ENCODE measurements at regions not wholly inside any gene's neighbourhood (a gene's known extent, or its start where the extent isn't known, plus 50 kb on each side); places are given as distances from the start of the nearest gene placed in this dataset.
"Not testable (repeated sequence)": the region's sequence is repeated elsewhere in the genome, so short reads cannot be mapped to it uniquely, and the experiment has no call there.

DNA sequence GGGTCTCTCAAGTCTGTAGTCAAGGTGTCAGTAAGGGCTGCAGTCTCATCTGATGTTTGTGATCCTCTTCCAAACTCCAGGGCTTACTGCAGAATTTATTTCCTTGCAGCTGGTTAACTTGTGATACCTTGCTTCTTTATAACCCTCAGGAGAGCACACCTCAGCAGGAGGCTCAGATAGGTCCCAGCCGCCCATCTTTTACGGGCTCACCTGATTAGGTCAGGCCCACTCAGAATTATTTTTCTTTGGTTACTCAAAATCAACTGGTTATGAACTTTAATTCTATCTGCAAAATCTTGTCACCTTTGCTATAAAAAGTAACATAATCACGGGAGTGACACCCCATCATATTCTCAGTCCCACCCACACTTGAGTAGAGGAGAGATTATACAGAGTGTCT is 99.9 kb upstream of the BEND4 start:
- Histone ChIP-seq H4K5ac (ENCODE audit: insufficient read length, low read depth, low read length) (no peak overlapping the region), H3K23me2 (ENCODE audit: insufficient read length, low read depth, low read length, poor library complexity, severe bottlenecking) (no peaks in the 10 kb centered on the region), H3K79me1 (ENCODE audit: insufficient read depth, low read depth, low read length, poor library complexity, severe bottlenecking) (no peaks in the 10 kb centered on the region), H3K18ac (ENCODE audit: insufficient read length, low read depth, low read length) (no peak overlapping the region), H2AFZ (ENCODE audit: low read length) (no peak overlapping the region), H3K79me2 (ENCODE audit: insufficient read depth, low read length) (no peaks in the 10 kb centered on the region), H3K4me2 (ENCODE audit: insufficient read depth, insufficient read length, low read length) (no peak overlapping the region), H3K9ac (ENCODE audit: extremely low read depth, insufficient read length, low read length) (no peak overlapping the region), H3K27me3 (ENCODE audit: insufficient read depth, low read length) (no peaks in the 10 kb centered on the region), H3T11ph (ENCODE audit: low read length) (no peak overlapping the region), H4K20me1 (ENCODE audit: control insufficient read depth, insufficient read depth, insufficient read length) (no peaks in the 10 kb centered on the region), H2BK12ac (ENCODE audit: insufficient read length, low read depth, low read length) (no peak overlapping the region), H3K4me1 (ENCODE audit: insufficient read depth, low read length) (no peaks in the 10 kb centered on the region), H3K23ac (ENCODE audit: insufficient read length, low read depth, low read length) (no peak overlapping the region), H2BK15ac (ENCODE audit: low read depth, low read length) (no peak overlapping the region), H2BK5ac (ENCODE audit: insufficient read length, low read length) (no peak overlapping the region), H2BK20ac (ENCODE audit: low read depth, low read length, poor library complexity, severe bottlenecking) (no peak overlapping the region), H3K9me3 (ENCODE audit: control insufficient read depth, low read depth, low read length) (no peaks in the 10 kb centered on the region), H3K4ac (ENCODE audit: low read depth, low read length) (no peak overlapping the region), H3K27ac (ENCODE audit: insufficient read length, low read depth, low read length) (no peak overlapping the region), H4K91ac (ENCODE audit: insufficient read length, low read depth, low read length) (no peak overlapping the region), H2BK120ac (ENCODE audit: low read depth, low read length, poor library complexity, severe bottlenecking) (no peak overlapping the region), H2AK5ac (ENCODE audit: insufficient read length, low read length) (no peak overlapping the region), H3K56ac (ENCODE audit: insufficient read length, low read depth, low read length) (no peak overlapping the region), H3K14ac (ENCODE audit: insufficient read depth, low read length) (no peak overlapping the region), H4K8ac (replicated peaks; ENCODE audit: insufficient read length, low read depth, low read length) (no peak overlapping the region)
- Mint-ChIP-seq H3K9me3 (no peaks in the 10 kb centered on the region), H3K36me3 (ENCODE audit: insufficient read depth in 1 of 3, low read depth in 3 of 3) (no peaks in the 10 kb centered on the region), H3K4me3 (no peak overlapping the region), H3K4me1 (no peaks in the 10 kb centered on the region), H3K27me3 (ENCODE audit: low read depth) (no peaks in the 10 kb centered on the region), H3K27ac (no peak overlapping the region)
- WGBS (ENCODE audit: extremely low coverage, insufficient read length, low lambda C conversion rate), result no CpG with 5 or more reads among the region's 3 CpGs
- TF ChIP-seq CTCF (conservative IDR thresholded peaks at IDR 0.05), result no peak
- no peak for DNase-seq

GRCh38 chr4:42257645-42258044 is 105.2 kb upstream of the BEND4 start:
- not testable (repeated sequence) for H2BK5ac ChIP-seq (ENCODE audit: insufficient read length, low read length); H2BK20ac ChIP-seq (ENCODE audit: low read depth, low read length, poor library complexity, severe bottlenecking); H3K4ac ChIP-seq (ENCODE audit: low read depth, low read length); DNase-seq; H3K79me2 ChIP-seq (ENCODE audit: insufficient read depth, low read length); H2BK120ac ChIP-seq (ENCODE audit: low read depth, low read length, poor library complexity, severe bottlenecking); H3K27ac ChIP-seq (ENCODE audit: insufficient read length, low read depth, low read length); H3K9ac ChIP-seq (ENCODE audit: extremely low read depth, insufficient read length, low read length); H3K27me3 ChIP-seq (ENCODE audit: insufficient read depth, low read length); H4K5ac ChIP-seq (ENCODE audit: insufficient read length, low read depth, low read length); H4K91ac ChIP-seq (ENCODE audit: insufficient read length, low read depth, low read length); H3K4me2 ChIP-seq (ENCODE audit: insufficient read depth, insufficient read length, low read length); H3K23me2 ChIP-seq (ENCODE audit: insufficient read length, low read depth, low read length, poor library complexity, severe bottlenecking); H3K79me1 ChIP-seq (ENCODE audit: insufficient read depth, low read depth, low read length, poor library complexity, severe bottlenecking); H2AK5ac ChIP-seq (ENCODE audit: insufficient read length, low read length); H3K18ac ChIP-seq (ENCODE audit: insufficient read length, low read depth, low read length); H4K8ac ChIP-seq (replicated peaks; ENCODE audit: insufficient read length, low read depth, low read length); H4K20me1 ChIP-seq (ENCODE audit: control insufficient read depth, insufficient read depth, insufficient read length); H3K27me3 Mint-ChIP-seq (ENCODE audit: low read depth); H3K9me3 Mint-ChIP-seq; H3K4me1 Mint-ChIP-seq; H2AFZ ChIP-seq (ENCODE audit: low read length); H2BK15ac ChIP-seq (ENCODE audit: low read depth, low read length); H2BK12ac ChIP-seq (ENCODE audit: insufficient read length, low read depth, low read length); H3K14ac ChIP-seq (ENCODE audit: insufficient read depth, low read length); H3K23ac ChIP-seq (ENCODE audit: insufficient read length, low read depth, low read length); H3K56ac ChIP-seq (ENCODE audit: insufficient read length, low read depth, low read length); H3T11ph ChIP-seq (ENCODE audit: low read length); H3K9me3 ChIP-seq (ENCODE audit: control insufficient read depth, low read depth, low read length); H3K4me3 Mint-ChIP-seq; H3K27ac Mint-ChIP-seq; H3K4me1 ChIP-seq (ENCODE audit: insufficient read depth, low read length)
- H3K36me3 Mint-ChIP-seq (ENCODE audit: insufficient read depth in 1 of 3, low read depth in 3 of 3), result peaks cover 0 to 12% (median 5%) of the 10 kb centered on the region in 3 experiments; a peak in 4 of 7 replicates
- WGBS (ENCODE audit: extremely low coverage, insufficient read length, low lambda C conversion rate), result no CpG with 5 or more reads among the region's 6 CpGs

Data from H9 (cell line).